ENCODE measurements at regions not wholly inside any gene's neighbourhood (a gene's known extent, or its start where the extent isn't known, plus 50 kb on each side); places are given as distances from the start of the nearest gene placed in this dataset.

GRCh38 chr18:65103864-65104263, 646.9 kb upstream of the CDH7 start:
- TF ChIP-seq, protein P1, sequence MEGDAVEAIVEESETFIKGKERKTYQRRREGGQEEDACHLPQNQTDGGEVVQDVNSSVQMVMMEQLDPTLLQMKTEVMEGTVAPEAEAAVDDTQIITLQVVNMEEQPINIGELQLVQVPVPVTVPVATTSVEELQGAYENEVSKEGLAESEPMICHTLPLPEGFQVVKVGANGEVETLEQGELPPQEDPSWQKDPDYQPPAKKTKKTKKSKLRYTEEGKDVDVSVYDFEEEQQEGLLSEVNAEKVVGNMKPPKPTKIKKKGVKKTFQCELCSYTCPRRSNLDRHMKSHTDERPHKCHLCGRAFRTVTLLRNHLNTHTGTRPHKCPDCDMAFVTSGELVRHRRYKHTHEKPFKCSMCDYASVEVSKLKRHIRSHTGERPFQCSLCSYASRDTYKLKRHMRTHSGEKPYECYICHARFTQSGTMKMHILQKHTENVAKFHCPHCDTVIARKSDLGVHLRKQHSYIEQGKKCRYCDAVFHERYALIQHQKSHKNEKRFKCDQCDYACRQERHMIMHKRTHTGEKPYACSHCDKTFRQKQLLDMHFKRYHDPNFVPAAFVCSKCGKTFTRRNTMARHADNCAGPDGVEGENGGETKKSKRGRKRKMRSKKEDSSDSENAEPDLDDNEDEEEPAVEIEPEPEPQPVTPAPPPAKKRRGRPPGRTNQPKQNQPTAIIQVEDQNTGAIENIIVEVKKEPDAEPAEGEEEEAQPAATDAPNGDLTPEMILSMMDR (IDR thresholded peaks at IDR 0.05; ENCODE audit: insufficient read depth, low read length), result no peak
- TF ChIP-seq GABPA (IDR thresholded peaks at IDR 0.05; ENCODE audit: low read depth), result no peak
- no peak for TF ChIP-seq POLR2AphosphoS5 (IDR thresholded peaks at IDR 0.05; ENCODE audit: low read depth)
- no peak for TF ChIP-seq SPI1 (IDR thresholded peaks at IDR 0.05; ENCODE audit: borderline replicate concordance, low read depth)
